SIG-M5 (cell line): ENCODE measurements at regions not wholly inside any gene's neighbourhood (a gene's known extent, or its start where the extent isn't known, plus 50 kb on each side); places are given as distances from the start of the nearest gene placed in this dataset.

Experiments used
- DNase-seq: peaks from one replicate; lab custom pipeline; 2025; lab: John Stamatoyannopoulos, UW

DNA sequence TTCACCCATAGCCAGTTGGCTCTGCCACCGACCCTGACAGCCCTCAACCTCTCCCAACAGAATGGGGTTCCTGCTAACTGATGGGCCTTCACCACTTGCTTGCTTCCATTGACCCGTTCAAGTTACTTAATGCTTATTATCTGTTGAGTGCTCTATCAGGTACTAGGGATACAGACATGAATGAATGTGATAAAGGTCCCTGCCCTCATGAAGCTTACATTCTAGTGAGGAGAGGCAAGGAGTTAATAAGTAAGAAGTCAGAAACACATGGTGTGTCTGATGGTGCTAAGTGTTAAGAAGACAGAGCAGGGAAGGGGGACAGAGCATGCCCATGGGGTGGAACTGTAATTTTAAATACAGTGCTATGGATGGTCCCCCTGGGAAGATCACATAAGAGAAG is 107.5 kb upstream of the JUN start:
- no peak for DNase-seq

DNA sequence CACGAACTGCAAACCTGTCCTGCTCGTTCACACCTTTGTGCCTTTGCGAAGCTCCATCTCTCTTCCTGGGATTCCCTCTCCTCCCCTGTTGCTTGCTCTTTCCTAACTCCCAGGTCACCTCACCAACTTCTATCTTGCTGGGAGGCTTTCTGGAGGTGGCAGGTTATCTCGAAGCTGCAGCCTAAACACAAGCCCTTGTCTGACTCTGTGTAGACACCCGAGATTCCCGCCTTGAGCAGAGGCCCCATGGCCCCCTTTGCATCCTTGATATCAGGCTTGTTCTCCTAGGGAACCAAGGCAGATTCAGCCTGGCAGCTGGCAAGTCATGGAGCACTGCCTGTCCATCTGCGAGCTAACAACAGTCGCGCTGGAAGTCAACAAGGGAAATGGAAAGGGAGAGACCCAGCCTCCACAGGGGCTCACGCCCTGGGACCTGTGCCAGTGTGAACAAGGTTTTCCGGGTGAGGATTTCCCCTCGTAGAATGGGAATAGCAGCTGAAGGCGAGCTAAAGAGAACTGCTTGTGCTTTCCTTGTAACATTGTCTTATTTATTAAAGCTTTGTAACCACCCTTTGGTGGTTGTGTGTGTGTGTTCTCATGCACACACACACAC is 109.5 kb upstream of the JUN start:
- DNase-seq = no peak

DNA sequence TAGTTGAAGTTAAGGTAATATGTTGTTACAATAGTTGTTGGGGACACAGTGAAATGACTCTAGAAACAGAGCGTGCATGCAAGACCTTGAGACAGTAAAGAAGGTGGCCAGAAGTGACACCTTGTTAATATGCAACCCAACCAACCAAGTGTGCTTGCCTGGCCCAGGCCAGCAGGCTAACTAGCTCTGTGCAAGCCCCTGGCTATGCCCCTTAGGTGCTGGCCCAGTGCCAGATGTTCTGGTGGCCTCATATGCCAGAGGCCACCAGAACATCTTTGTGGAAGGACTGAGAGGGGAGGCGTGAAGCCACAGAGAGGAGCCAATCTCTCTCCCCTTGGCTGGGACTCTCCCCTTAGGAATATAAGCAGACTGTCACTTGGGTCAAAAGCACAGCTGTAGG is 111.2 kb upstream of the JUN start:
- no peak for DNase-seq

DNA sequence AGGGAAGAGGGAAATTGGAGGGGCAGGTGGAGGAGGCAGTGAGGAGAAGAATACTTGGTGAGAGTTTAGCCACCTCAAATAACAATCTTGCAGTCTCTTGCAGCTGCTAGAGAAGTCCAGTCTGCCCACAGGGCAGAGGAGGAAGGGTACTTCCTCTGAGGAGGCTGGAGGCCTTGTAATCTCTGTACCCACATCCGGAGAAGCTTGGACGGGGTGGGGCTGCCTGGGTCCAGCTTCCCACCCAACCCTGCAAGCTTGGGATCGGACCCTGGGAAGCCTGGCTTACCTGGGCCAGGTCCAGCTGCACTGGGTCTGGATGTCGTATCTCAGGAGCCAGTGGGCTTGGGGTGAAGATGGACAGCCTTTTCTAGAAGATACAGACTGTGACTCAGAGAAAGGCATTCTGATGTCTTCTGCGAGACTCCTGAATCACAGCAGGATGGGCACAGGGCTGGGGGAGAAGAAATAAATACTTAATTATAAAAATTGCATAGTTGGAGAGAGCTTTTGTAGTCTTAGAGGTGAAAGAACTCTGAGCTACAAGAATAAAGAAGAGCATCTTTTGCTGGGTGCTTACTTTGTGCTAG is 111.8 kb upstream of the JUN start:
- DNase-seq = no peak

DNA sequence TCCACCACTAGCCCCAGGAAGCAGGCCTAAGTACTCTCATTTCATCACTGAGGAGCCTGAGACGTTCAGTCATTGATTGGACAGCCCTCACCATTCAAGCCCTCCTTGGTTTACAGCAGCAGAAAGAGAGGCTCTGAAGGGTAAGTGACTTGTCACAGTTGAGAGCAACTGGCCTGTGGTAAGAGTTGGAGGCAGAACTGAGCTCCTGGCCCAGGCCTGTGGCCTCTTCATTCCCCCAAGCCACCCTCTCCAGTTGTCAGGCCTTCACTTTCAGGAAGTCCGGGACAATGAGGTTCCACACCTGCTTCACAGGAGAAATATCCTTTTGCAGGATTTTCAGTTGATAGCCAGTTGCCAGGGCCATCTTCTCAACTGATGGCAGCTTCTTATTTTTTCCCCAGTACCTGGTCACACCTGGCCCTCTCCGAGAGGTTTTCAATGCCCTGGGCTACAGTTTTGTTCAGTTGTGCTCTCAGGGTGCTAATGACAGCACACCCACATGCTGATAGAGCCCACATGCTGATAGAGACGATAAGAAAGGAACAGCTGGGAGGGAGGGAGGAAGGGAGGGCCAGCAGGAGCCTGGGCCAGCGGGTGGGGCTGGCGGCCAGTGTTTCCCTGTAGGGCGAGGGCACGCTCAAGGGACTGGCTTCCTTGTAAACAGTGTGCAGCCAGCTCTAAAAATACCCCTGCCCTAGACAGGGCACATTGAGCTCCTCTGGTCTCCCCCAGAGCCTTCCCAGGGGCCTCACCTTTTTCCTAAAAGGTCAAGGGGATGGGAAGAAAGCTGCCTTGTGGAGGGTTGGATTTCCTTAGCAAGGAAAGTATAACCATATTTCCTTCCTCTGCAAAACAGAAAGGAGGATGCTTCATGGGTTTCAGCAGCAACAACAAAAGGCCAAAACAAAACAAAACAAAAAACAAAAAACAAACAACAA is 112.7 kb upstream of the JUN start:
- no peak for DNase-seq

DNA sequence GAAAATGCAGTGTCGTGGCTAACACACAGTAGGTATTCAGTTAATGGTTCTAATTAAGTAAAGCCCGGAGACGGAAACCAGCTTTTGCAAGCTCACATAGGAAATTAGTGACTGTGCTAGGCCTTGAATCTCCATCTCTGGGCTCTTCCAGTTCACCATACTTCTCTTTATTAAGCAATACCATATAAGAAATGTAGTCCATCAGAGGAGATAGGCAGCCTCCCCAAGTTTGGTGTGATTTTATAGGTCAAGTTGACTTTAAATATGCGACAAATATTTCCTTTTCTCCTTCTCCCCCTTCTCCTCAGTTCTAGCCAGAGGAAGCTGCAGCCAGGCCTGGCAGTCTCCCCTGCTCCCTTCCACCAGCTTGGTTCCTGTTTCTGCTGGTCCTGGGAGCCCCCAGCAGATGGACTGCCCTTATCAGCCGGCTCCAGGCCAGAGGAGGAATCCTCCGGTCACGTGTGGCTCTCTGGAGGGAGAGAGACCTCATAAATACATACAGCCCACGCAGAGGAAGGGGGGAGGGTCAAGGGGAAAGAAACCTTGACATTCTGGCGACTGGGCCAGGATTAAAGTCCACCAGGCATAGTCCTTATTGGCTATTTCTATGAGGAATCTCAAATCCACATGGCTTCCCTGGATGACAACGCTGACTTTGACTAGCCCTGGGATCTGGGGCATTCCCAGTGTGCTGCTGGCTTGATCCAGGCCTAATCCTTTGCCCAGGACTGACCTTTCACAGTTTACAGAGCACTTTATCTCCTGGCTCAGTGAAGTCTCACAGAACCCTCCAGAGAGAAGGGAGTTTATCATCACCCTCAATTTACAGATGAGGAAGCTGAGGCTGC is 115.1 kb upstream of the JUN start:
- DNase-seq = no peak

DNA sequence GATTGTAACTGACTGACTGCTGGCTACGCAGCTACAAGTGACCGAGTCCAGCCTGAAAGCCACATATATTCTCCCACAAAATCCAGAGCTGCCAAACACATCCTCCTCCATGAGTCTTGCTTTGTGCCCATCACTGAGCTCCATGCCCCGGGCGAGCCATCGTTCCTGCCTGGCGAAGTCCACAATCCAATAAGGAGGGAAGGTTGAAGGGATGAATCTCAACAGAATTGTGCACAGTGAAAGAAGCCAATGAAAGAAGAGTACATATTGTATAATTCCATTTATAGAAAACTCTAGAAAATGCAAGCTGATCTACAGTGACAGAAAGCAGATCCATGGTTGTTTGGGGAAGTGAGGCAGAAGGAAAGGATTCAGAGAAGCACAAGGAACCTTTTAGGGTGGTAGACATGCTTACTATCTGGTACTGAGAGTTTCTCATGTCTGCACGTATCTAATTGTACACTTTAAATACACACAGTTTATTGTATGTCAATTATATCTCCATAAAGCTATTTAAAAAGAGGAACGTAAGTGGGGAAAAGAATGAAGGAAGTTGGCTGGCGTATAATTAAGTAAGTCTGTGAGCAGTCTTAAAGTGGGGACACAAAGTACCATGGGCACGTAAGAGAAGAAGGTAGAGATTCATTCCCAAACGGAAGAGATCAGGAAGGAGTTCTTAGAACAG is 115.9 kb upstream of the JUN start:
- no peak for DNase-seq

DNA sequence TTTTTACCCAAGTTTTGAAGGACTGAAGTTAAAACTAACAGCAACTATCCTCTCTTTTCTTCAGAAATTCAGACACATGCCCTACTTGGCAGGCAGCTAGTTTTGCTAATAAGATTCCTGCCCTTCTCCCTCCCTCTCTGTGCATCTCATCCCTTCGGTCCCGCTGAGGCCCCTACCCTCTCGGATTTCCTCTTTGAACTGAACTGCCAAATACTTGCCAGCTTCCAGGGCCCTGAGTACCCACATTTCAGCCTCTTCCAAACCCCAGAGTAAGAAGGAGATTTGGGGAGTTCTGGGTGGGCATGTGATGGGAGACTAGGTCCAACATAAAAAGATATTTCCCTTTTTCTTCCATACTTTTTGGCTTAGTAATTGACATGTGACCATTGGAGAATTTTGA is 116.5 kb upstream of the JUN start:
- no peak for DNase-seq

DNA sequence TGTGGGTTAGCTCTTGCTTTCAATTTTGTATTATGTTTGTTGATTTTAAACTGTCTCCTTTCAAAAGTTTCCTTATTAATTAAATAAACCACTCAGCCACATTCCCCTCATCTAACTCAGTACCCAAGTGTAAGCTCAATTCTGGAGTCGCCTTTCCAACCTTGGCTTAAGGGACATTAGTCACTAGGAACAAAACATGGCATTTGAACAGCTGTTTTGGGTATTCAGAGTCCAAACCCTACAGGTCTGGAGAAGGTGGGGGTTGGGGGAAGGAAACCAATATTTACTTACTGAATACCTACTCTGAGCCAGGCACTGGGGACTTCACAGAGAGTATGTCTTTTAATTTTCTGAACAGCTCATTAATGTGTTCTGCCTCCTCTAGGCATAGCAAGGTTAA is 117.2 kb upstream of the JUN start:
- DNase-seq = no peak

DNA sequence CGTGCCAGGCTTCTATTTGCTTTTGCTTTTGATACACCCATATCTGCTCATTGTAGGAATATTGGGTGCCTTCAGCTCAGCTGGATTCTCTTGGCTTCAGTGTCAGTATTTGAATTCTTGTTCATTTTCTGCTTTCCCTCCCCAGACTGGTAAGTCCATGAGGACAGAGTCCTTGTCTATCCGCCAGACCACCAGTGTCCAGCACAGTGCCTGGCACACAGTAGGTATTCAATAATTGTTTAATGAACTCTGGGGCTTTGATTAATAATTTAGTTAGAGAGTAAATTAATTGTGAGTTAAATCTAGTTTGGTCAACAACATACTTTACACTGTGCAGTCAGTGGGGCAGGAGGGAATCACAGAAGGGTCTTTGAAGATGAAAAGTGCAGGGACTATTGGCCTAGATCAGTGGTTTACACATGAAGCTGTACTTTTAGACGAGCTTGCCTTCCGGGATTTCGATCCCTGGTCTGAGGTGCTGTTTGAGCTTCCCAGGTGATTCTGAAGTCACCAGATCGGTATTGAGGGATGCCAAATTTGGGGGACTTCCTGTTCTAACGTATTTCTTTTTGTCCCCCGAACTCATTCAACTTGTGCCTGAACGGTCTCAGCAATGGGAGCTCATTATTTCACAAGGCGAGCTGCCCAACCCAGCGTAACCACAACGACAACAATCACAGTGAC is 119.1 kb upstream of the JUN start:
- no peak for DNase-seq

DNA sequence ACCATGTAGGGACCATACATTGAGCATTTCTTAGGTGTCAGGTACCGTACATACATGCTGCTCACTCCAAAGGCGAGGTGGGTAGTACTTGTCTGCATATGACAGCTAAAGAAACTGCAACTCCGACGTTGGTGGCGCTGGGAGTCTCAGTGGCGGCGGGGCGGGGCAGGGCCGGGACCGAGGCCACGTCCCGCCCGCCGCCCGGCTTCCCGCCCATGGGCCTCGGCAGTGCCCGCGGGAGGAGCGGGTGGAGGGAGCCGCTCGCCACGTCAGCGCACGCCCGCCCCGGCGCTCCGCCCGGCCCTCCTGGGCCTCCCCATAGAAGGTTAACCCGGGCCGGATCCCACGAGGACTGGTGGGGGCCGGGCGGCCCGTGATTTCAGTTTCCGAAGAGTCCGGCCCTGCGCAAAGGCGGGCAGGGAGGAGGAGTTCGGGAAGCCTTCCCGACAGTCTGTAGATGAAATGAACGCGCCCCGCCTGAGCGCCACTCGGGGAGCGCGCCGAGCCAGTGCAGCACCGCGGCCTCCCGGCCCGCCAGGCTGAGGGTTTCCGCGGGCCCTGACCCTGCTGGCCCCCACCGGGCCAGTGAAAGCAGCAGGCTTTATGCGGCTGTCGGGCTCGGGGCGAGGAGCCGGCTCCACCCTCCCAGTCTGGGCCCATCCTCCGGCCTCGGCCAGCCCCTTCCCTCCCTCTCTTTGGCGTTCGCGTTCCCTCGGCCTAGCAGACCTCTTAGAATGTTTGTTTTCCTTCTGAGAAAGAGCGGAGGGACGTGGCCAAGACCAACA is 119.9 kb upstream of the JUN start:
- DNase-seq = no peak

DNA sequence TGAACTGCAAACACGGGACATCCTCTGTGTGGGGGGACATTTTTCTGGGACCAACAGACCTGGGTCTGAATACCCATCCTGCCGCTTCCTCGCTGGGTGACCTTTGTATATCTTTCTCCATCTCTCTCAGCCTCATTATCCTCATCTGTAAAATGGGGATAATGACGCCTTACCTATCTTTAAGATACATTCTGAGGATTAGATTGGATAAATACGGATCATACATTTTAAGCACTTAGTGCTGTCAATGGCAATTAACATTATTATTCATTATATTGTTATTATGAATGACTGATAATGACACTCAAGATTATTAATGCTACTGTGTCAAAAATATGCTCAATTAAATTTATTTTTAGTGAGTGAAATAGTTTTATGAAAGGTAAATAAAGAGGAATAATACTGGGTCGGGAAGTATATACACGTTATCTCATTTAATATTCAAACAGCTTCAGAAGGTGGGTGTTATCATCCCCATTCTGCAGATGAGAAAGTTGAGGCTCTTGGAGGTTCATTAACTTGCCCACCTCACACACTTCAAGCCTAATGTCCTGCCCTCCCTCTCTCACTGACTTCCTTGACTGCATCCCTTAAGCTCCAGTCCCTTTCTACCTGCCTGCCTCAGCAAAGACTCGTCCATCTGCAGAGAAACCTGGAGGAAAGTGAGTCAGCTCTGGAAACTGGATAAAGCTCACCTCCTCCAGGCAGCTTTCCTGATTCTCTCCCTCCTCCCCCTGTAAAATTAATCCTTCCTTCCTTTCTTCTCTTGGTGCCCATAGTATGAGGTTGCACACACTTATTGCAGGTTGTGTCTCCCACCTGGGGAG is 120.7 kb upstream of the JUN start:
- no peak for DNase-seq

DNA sequence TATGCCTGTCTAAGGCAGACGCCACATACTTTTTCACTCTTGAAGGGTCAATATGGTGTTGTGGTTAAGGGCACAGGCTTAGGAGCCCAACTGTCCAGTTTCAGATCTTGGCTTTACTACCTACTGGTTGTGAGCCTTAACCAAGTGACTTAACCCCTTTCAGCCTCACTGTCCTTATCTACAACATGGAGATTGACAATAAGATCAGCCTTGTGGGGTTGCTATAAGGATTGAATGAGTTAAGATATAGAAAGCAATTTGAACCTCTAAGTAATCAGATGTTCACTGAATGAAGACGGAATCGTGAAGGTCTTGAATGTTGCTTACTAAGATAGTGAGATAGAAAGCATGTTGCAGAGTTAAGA is 121.3 kb upstream of the JUN start:
- no peak for DNase-seq

DNA sequence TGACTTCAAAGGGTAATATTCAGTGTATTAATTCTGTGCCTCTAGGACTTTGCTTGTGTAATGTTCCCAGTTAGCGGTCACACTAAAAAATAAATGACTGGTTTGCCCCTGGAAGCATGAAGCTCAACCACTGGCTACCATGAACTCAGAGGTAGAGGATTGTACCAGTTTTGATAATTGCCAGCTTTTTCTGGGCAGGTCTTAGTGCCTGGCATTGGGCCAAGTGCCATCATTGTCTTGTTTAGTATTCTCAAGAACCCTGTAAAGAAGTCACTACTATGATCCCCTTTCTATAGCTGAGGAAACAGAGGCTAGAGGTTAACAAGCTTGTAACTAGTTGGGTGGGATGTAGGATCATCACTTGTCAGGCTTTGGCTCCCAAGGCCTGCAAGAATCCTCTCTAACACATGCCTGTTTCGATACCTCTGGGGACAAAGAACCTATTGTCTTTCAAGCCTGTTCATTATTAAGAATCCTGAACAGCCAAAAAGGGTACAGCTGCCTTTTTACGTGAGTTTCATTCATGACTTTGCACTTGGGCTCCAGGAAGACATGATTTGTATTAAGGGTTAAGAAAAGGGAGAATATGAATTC is 121.9 kb upstream of the JUN start:
- DNase-seq = no peak

DNA sequence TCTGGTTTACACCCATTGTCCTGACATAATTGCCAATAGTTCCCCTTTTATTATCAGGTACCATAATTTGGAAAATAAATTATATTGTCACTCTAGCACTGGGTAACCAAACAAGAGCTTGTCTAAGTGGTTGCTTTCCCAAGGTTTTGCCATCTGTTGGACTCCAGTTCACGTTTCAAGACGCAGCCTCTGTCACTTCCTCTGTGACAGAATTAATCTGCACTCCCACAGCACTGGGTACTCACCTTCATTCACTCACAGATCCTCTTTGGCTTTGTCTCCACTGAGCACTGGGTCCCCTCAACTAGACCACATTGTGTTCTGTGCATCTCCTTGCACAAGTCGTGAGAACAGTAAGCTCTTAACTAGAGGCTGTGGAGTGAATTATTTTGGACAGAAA is 123.6 kb upstream of the JUN start:
- DNase-seq = no peak

DNA sequence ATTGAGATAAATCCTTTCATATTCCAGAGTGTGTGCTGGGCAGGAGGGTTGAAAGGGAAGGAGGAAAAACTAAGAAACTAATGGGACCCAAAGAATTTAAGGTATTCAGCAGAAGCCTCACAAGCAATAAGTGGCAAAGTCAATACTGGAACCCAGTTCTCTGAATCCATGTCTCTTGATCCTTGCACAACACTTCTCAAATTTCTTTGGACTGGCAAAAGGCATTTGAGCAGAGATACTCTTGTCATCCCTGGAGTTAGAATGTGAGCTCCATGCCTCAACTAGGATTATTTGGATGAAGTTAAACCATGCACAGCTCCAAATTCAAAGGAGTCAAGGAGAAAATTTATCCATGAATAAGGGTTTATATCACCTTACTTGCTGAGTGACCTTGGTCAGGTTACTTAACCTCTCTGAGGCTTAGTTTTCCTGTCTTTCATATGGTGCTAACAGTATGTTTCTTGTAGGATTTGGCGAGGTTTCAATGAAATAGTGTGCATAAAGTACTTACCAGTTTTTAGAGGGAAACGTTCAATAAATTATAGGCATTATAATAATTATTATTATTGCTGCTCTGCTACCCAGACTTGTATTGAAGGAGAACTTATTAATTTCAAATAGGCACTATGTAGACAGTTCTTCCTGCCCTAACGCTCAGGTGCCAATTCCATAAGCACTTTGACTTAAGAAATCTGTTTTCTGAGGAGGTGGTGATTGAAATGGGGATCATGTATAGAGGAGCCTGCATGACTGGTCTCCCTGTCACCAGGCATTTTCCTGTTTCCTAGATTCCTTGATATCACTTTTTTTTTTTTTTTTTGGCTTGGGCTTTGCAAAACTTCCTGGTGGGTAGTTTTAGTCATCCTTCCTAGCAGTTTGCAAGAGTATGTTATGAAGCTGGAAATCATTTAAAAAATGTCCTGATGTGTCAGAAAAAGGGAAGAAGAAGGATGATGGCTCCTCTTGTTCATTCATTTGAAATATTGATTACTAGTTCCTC is 125.0 kb upstream of the JUN start:
- no peak for DNase-seq

DNA sequence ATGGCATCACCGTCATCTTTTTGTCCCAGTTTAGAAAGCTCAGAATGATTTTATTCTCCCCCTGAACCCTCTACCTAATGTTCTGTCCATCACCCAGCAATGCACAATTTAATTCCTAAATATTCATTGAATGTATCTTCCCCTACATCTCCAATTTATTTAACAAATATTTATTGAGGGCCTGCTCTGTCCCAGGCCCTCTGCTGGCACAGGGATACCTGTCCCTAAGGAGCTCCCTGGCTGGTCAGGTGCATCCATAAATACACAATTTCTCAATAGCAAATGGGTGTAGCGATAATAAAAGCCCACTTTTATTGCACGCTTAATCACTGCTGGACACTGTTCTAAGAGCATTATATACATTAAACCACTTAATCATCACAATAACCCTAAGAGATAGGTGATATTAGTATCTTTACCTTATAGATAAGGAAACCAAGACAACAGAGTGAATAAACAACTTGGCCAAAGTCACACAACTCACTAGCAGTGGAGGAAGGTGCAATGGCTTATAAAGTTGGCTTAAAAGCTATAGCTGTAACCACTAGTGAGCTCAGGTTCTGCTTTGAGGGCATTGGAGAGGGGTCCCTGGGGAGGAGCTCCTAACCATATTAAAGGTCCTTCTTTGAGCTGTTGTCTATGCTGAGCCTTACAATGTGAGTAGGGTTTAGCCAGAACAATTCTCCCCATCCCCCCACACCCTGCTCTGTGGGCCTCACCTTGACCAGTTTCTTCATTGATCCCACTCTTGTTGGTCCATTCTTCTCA is 126.3 kb upstream of the JUN start:
- DNase-seq = no peak
